ENCODE measurements at regions not wholly inside any gene's neighbourhood (a gene's known extent, or its start where the extent isn't known, plus 50 kb on each side); places are given as distances from the start of the nearest gene placed in this dataset.

DNA sequence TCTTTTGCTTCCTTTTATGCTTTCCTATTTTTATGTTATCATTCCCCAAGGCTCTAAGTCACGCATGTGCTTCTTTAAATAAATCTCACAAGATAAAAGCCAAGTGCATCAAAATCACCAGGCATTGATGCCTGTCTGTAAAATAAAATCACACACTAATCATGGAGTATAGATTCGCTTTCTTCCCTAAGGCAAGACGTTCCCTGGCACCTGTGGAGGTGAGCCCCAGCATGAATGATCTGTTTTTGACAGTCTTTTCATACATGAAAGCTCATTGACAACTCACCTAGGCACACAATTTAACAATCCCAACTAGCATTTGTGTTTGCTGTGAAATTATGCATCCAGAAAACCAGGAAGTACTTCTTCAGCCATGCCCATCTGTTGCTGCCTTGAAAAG lies 146.9 kb upstream of the DMAC1 start:
- DNase-seq (ENCODE audit: low read depth) = no peak

DNA sequence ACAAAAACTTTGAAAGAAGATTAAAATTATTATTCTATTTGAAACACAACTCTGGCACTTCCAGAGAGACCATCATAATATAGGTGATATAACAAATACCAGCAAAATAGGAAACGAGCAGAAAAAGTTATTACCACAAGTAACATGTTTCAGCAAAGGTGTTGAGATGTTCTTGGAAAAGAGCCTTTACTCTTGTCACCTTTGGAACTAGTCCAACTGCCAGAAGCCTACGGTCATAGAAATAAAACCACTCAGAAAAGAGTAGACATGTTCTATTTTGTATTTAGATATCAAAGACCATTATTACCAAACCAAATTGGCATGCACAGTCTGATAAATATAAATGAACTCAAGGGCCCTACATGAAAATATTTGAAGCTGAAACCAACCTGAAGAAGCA lies 145.0 kb upstream of the DMAC1 start:
- DNase-seq (ENCODE audit: low read depth) = no peak

DNA sequence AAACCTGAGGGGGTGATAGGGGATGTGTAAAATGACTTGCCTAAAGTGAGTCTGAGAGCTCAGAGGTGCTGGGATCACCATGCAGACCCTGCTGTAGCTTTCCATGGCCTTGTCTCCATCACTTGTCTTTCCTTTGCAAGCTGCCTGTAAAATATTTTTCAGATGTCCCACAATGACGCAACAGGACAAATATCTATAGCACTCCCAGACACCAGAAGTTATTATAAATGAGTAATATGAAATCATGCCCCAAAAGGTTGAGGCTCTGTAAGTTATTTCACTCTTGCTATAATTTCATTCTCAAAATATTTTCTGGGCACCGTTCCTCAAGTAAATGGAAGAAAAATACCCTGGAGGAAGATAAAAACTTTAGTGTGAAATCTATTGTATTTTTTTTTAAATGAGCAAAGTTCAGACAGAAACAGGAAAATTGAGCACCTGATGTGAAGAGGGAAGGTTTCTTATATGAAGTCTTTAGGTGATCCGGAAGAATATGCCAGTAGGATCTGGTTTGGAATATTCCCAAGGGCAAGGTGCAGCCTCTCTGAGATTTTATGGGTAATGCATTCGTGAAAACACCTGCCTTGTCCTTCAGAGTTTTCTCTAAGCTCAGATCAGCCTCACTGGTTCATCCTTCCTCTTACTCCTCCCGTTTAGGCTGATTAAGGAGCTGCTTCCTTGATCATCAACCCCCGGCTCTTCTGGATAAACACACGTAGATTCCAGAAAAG lies 138.3 kb upstream of the DMAC1 start:
- DNase-seq (ENCODE audit: low read depth) = no peak

DNA sequence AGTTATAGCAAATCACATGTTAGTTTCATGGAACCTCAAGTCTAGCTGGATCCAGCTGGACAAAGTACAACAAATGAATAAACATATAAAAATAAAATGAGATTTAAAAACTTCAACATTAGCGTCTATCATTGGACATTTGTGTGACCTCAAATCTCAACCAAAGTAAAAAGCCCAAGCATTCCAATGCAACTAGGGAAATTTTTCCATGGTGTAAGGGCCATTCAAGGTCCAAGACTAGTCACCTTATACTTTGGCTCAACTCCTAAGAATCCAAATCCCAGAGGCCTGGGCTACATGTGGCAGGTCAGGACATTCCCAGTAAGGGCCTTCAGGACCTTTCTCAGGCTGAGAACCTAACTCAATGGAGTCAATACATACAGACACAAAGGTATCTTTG lies 137.4 kb upstream of the DMAC1 start:
- DNase-seq (ENCODE audit: low read depth) = no peak

DNA sequence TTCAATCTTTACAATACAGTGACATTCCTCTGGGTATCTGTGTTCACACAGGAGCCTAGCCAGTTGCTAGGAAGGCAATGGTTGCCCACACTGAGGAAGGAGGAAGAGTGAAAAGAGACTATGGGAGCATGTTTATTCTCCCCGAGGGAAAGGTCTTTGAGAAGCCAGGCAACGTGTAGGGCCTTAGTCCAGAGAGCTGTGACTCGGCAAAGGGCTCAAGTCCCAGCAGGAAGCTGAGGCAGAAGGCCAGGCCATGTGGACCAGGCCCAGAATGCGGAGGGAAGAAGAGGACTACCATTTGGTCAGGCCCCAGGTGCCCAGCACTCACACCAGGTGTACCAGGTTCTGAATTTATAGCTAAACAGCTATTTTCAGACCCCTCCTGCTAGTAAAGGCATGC lies 136.6 kb upstream of the DMAC1 start:
- no peak for DNase-seq (ENCODE audit: low read depth)

DNA sequence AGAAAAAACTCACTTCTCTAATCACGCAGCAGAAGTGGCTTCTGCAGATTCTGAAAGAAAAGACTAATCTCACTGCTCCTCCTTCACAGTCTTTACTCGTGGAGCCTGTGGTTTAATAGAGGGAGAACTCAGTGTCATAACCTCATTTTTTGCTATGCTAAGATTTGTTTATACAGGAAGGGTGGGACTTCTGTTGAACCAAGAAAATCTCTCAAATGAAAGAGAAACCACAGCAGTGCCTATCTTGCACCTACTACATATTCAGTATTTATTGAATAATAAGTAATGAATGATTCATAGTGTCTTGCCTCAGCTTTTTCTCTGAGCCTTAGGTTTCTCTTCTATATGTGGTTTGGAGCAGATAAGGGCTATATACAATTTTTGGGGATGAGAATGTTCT lies 136.1 kb upstream of the DMAC1 start:
- no peak for DNase-seq (ENCODE audit: low read depth)

DNA sequence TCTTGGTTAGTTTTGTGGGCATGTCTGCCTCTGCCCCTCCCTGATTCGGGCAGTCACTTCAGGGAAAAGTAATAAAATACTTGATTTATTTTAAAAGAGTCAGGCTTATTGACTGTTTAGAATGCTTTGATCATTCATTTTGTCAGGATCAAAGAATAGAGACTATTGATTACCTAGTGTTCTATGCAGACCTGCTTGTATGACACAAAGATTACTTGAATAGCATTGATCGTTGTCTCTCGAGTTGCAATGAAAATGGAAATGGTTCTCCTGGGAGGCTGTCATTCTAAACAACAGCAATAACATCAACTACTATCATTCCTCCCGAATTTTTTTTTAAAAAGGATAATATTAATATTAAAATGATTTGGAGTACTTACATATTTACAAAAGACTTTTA lies 133.2 kb upstream of the DMAC1 start:
- DNase-seq (ENCODE audit: low read depth) = no peak

DNA sequence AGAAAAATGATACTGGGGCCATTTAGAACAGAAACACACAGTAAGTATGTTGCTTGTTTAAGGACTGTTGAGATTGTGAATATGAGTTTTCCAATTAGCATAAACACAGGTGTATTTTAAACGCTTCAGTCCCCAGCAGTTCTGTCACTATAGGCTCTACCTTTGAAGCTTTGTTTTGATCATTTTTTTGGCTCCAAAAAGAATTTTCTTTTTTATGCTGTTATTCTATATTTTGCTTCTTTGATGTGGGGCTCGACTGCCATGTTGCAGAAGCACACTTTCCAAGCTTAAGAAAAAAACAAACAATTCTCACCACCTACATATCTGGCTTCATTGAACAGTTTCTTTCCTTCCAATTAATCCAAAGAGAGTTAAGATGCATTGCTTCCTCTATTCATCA lies 131.0 kb upstream of the DMAC1 start:
- DNase-seq (ENCODE audit: low read depth) = no peak

DNA sequence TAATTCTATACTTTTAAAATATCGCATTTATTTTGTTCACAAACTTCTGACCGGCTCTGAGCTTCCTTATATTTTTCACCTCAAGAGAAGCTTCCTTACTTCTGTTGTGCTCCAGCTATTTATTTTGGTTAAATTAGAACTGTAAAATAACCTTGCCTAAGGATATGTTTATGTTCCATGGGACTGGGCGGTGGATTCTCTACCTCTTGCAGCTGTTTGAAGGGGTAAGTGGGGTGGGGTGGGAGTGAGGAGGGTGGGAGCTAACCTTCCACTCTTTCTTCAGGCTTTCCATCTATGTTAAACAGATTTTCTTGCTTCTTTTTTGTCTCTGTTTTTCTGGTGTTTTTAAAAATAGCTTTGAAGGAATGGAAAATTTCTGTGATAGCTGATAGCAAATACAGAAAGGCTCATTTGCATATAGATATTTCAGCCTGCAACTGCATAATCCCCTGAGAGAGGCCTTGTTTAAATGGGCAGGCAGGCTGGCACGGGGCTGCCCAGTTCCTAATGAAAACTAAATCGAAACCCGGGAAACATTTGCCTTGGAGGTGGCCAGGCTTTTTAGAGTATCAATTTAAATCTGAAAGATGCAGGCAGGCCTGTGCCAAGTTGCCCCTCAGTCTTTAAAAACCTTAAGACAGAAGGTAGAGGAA lies 122.1 kb upstream of the DMAC1 start:
- DNase-seq (ENCODE audit: low read depth) = no peak

DNA sequence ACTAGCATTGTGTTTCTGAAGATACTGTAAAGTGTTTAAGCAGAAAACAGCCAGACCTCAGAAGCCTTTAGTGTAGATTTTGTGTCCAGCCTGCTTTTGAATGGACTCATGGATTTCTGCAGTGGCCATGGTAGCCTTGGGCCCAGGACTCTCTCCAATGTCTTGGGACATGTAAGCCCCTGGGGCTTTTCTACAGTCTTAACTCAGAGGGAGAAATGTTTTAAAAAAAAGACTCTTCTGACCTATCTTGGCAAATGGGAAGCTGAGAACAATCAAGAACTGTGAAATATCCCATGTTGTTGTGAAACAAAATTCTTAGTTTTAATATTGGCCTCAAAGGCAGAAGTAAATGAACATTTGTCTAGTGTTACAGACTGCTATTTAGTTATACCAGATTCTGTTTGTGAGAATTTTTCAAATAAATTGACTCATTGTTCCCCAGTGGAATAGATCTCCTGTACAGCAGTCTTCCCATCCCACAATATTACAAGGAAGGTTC lies 112.5 kb upstream of the DMAC1 start:
- DNase-seq (ENCODE audit: low read depth) = no peak

DNA sequence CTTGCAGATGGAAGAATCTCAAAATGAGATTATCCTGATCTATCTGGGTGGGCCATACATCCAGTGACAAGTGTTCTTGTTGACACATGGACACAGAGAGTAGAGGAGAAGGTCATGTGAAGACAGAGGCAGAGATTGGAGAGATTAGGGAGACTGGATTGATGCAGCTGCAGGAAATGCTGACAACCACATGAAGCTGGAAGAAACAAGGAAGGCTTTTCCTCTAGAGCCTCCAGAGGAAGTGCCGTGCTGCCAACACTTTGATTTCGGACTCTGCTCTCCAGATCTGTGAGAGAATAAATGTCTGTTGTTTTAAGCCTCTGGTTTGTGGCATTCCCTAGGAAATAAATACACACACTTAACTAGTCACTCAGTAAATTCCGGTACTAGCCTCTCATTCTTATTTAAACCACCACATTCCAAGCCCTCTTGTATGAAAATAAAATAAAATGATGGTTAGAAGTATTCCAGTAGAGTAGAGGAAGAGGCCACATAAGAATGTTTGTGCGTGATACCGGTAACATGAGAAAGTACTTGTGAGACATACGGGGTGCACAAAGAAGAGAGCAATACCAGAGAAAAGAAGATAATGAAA lies 110.9 kb upstream of the DMAC1 start:
- DNase-seq (ENCODE audit: low read depth) = peak; percentile 19

DNA sequence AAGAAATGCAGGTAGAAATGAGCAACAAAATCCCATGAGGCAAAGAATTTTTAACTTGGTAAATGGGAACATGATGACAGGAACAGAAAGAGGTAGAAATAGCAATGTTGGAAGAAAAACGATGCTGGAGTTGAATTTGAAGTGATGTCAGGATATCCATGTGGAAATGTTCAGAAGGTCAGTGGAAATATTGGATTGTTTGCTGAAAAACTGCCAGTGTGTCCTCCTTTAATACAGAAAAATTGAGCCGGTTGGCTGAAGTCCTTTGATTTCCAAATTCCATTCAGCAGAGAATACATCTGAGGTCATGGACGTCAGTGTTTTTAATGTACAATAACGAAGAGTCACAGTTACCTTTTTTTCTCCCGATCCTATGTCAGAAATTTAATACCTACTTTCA lies 110.0 kb upstream of the DMAC1 start:
- no peak for DNase-seq (ENCODE audit: low read depth)

DNA sequence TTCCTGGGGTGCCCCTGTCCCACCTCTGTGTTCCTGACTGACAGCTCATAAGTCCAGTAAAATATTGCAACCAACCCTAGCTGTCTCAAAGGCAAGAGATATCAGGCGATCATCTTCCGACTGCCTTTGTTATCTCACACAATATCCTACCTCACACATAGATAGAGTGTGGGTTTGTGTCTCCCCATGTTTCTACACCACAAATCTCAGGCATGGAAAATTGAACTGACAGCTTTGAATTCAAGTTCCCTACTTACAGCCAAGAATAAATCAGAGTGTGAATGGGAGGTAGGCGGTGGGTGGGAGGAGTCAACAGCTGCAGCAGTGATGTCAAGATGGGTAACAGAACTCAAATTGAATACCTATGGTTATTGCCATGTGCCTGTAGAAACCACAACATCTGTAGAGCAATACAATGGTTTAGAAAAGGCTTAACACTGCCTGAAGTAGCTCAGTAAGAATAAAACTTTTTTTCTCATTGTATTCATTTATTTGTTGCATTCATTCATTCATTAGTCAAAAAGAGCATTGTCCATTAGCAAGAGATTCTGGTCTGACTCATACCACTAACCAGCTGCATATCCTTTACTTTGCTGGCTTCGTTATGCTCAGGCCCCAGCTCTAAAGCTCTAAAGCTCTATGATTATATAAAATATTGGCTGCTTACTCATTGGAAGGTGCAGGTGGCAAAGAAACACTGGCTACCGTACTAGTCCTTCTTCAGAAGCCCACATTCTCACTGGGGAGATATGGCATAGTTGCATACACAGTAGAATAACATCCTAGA lies 108.2 kb upstream of the DMAC1 start:
- no peak for DNase-seq (ENCODE audit: low read depth)

DNA sequence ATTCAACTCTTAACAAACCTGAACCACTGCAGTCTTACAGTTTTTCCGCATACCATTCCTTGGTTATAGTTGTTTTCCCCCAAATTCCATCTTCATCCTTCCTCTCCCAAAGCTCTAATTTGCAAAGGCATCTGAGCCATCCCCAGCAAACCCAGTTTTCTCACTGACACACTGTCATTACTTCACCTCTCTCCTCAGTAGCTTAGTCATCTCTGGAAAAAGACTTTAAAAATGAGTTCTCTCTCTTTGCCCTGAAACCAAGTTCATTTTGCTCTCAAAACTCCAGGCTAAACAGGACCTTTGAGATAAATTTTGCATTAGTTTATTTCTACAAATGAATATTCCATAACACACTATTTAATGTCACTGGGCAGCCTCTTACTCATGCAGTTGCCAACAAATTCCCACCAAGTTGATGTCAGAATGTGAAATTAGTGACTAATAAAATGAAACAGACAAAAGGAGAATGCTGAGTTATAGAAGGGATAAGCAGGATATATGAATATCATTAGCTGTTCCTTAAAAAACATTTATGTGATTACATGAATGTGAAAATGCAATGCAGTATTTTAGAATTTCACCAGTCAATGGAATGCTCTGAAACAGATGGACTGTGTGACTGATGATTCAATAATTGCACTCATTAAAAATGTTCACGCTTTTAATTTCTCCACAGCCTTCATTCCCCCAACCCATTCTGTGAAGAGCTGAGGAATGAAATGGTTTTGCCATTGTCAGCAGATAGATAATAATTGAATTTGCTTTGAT lies 107.4 kb upstream of the DMAC1 start:
- DNase-seq (ENCODE audit: low read depth) = peak; percentile 3

DNA sequence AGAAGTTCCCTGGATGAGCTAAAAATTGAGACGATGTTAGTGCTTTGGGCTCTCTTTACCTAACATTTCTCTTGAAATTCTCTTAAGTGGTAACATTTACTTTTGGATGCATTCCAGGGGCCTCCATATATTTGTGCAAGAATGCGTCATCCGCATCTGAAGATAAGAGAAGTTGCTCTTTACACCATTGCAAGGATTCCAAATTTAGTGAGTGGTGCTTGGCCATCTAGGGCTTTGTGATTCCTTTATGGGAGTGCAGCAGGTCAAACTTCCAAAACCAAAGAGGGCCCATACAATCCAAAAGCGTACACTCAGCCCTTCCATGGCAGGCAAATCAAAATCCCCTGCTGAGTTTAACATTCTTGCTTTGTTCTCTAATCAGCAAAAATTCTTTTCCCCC lies 102.0 kb upstream of the DMAC1 start:
- DNase-seq (ENCODE audit: low read depth) = no peak

DNA sequence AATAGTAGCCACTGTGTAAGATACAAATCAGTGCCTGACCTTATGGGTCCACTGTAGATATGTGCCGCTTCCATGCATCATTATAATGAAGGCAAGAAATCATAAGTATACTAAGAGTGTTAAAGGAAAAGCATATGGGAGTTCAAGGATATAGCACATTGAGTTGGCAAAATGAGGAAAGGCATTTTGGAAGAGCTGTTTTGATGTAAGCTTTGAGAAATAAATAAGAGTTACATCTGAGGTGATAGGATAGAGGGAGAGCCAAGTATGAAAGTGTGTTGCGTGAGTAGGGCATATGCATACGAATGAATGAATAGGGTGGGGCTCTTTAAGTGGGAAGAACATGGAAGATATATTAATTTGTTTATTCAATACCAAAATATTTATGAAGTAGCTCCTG lies 101.0 kb upstream of the DMAC1 start:
- no peak for DNase-seq (ENCODE audit: low read depth)

DNA sequence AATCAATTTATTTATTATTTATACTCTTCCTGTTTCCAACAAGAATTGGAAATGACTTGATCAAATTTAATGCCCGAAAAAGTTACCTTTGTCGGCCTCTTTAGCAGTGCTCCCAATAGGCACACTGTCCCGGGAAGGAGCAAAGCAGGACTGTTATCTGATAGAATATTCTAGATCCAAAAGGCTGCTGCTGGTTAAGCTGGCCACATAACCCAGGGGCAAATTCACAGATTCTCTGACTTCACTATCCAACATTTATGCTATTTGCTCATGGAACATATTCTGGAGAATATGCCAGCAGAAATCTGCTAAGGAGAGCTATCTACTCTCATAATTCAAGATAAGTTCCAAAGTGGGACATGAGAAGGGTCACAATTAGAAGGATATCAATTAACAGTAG lies 100.2 kb upstream of the DMAC1 start:
- no peak for DNase-seq (ENCODE audit: low read depth)

DNA sequence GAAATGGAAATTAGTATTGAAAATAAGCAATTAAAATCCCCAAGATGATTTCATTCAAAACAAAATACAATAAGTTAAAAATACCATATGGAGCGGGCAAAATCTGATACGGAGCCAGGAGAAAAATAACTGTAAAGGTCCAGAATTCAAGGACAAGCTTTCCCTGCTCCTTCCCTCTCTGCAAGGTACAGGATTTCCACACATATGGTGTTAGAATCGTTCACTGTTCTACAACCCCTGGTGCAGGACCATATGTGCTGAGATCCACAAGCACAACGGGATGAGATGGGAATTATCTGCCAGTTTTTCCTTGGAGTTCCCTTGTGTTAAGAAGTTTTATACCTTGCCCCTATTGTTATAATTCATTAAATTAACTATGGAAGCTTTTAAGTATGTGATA lies 94.7 kb upstream of the DMAC1 start:
- DNase-seq (ENCODE audit: low read depth) = no peak

DNA sequence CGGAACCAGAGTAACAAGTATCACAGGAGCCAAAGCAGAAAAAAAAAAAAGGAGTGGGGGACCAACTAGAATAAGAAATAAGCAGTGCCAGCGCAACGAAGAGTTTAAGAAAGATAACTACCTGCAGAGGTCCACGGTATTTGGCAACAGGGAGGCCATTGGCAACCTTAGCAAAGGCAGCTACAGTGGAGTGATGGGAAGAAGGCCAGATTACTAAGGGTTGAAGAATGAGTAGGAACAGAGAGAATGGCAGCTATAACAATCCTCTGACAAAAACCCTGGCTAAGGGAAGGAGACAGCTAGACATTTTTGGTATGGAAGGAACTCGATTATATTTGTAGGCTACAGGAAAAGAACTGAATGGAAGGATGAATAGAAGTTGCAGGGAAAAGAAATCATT lies 93.4 kb upstream of the DMAC1 start:
- DNase-seq (ENCODE audit: low read depth) = no peak

DNA sequence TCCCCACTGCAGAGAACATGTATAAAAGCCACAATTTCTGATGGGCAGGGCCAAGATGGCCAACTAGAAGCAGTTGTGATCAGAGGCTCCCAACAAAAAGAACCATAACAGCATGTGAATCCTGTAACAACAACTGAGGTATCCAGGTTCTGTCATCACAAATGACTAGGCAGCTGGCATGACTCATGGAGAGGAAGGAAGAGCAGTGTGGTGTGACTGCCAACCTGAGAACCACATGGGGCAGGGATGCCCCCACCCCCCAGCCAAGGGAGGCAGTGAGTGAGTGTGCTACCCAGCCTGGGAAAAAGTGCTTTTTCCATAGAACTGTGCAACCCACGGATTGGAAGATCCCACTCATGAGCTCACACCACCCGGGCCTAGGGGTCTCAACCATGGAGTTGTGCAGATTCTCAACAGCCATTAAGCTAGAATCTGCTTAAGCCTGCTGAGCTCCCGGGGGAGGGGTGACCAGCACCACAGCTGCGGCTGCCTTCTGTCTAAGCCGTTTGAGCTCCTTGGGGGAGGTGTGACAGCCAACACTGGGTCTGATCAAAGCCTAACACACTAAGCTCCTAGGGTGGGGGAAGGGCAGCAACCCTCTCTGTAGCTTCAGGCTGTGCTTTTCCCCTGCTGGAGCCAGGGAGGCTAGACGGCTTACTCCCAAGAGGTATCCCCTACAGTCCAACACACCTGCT lies 80.1 kb upstream of the DMAC1 start:
- peak; percentile 96 for DNase-seq (ENCODE audit: low read depth)

Data from renal cortical epithelial cell (primary cell).